Astrocyte (in vitro differentiated cells and primary cell): ENCODE measurements at regions not wholly inside any gene's neighbourhood (a gene's known extent, or its start where the extent isn't known, plus 50 kb on each side); places are given as distances from the start of the nearest gene placed in this dataset.

Experiments used
- DNase-seq: peaks from one replicate; pipeline ENCODE4 v3.0.0-alpha.2; 2010; ENCODE audit warnings: low read depth
- FAIRE-seq: peaks from 2 replicates; lab custom pipeline; 2011; peaks lifted over from hg19 to GRCh38; lab: Jason Lieb, UNC
- H2AFZ ChIP-seq: 2 replicates; pipeline ENCODE4 v1.6.0; 2012; ENCODE audit warnings: low read depth, low read length, inconsistent platforms
- H3K27ac ChIP-seq: 2 replicates; pipeline ENCODE4 v1.5.1; 2011; ENCODE audit warnings: low read depth, low read length, inconsistent platforms
- H3K27me3 ChIP-seq: 2 replicates; pipeline ENCODE4 v1.6.0; 2011; ENCODE audit warnings: low read length, inconsistent platforms; ENCODE audit not compliant: insufficient read depth
- H3K36me3 ChIP-seq: 2 replicates; pipeline ENCODE4 v1.5.1; 2011; ENCODE audit warnings: low read length, inconsistent platforms; ENCODE audit not compliant: insufficient read depth
- H3K4me1 ChIP-seq: 2 replicates; pipeline ENCODE4 v1.5.1; 2011; ENCODE audit warnings: low read length, inconsistent platforms; ENCODE audit not compliant: insufficient read depth
- H3K4me2 ChIP-seq: 2 replicates; pipeline ENCODE4 v1.6.0; 2012; ENCODE audit warnings: low read length, inconsistent platforms
- H3K4me3 ChIP-seq: 2 replicates; pipeline ENCODE4 v1.5.1; 2011; ENCODE audit warnings: low read depth, mild to moderate bottlenecking, low read length, inconsistent platforms; ENCODE audit not compliant: insufficient read depth
- H3K79me2 ChIP-seq: 2 replicates; pipeline ENCODE4 v1.6.0; 2012; ENCODE audit warnings: mild to moderate bottlenecking, low read length, inconsistent platforms; ENCODE audit not compliant: insufficient read depth
- H3K9ac ChIP-seq: 2 replicates; pipeline ENCODE4 v1.6.0; 2012; ENCODE audit warnings: mild to moderate bottlenecking, low read length, inconsistent platforms
- H3K9me3 ChIP-seq: 2 replicates; pipeline ENCODE4 v1.5.1; 2012; ENCODE audit warnings: low read depth, mild to moderate bottlenecking, low read length, inconsistent platforms; ENCODE audit not compliant: insufficient read depth
- H4K20me1 ChIP-seq: 2 replicates; pipeline ENCODE4 v1.6.0; 2012; ENCODE audit warnings: low read length, inconsistent platforms; ENCODE audit not compliant: insufficient read depth
- H3K27ac Mint-ChIP-seq: one replicate; pipeline ENCODE4 v1.8.0; 2021; ENCODE audit warnings: mild to moderate bottlenecking, mixed read lengths; ENCODE audit not compliant: unreplicated experiment
- H3K27me3 Mint-ChIP-seq: one replicate; pipeline ENCODE4 v1.8.0; 2021; ENCODE audit warnings: low read depth, mixed read lengths; ENCODE audit not compliant: unreplicated experiment
- H3K36me3 Mint-ChIP-seq: one replicate; pipeline ENCODE4 v1.8.0; 2021; ENCODE audit warnings: low read depth, mixed read lengths; ENCODE audit not compliant: unreplicated experiment
- H3K4me1 Mint-ChIP-seq: one replicate; pipeline ENCODE4 v1.8.0; 2021; ENCODE audit warnings: low read depth, mixed read lengths; ENCODE audit not compliant: unreplicated experiment
- H3K4me3 Mint-ChIP-seq: one replicate; pipeline ENCODE4 v1.8.0; 2021; ENCODE audit warnings: mild to moderate bottlenecking, moderate library complexity, mixed read lengths; ENCODE audit not compliant: unreplicated experiment
- H3K9me3 Mint-ChIP-seq: one replicate; pipeline ENCODE4 v1.8.0; 2021; ENCODE audit warnings: mild to moderate bottlenecking, mixed read lengths; ENCODE audit not compliant: unreplicated experiment
- EZH2 ChIP-seq: IDR thresholded peaks from 2 replicates; pipeline ENCODE4 v1.6.1; 2012; ENCODE audit warnings: mild to moderate bottlenecking, low read length, inconsistent platforms; ENCODE audit not compliant: insufficient read depth
- TF ChIP-seq, protein P1 (sequence below): IDR thresholded peaks from 2 replicates; pipeline ENCODE4 v1.5.1; 2011; ENCODE audit warnings: low read depth, mild to moderate bottlenecking, inconsistent platforms, low read length, moderate library complexity; ENCODE audit not compliant: insufficient read depth

DNA sequence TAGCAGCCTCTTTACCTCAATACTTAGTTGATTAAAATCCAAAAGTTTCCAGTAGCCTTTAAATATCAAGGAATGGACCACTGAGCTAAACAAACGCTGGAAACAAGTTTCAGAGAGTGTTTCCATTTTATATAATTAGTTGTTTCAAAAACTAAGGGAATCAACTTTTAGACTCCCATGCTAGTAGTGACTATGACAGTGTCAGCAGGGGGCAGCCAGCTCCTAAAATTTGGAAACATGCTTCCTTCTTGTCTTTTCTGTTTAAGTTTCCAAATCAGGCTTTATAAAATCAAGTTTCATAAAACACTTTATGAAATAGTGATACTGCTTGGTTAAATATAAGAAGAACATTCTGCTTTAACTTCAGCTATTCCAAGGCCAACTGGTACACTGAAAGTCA, 138.2 kb upstream of the TMEM229A start:
- Histone ChIP-seq H3K27ac (no peak overlapping the region), H3K9ac (no peak overlapping the region), H3K27me3 (no peaks in the 10 kb centered on the region), H2AFZ (no peak overlapping the region), H3K9me3 (no peaks in the 10 kb centered on the region), H3K36me3 (no peaks in the 10 kb centered on the region), H3K4me1 (no peaks in the 10 kb centered on the region), H3K4me3 (no peak overlapping the region), H4K20me1 (no peaks in the 10 kb centered on the region), H3K79me2 (no peaks in the 10 kb centered on the region), H3K4me2 (no peak overlapping the region)
- DNase-seq (no peak), FAIRE-seq (no peak)
- no peak overlapping the region for H3K4me3 Mint-ChIP-seq
- no peaks in the 10 kb centered on the region for H3K4me1 Mint-ChIP-seq
- no peak for TF ChIP-seq EZH2
- TF ChIP-seq, protein P1, sequence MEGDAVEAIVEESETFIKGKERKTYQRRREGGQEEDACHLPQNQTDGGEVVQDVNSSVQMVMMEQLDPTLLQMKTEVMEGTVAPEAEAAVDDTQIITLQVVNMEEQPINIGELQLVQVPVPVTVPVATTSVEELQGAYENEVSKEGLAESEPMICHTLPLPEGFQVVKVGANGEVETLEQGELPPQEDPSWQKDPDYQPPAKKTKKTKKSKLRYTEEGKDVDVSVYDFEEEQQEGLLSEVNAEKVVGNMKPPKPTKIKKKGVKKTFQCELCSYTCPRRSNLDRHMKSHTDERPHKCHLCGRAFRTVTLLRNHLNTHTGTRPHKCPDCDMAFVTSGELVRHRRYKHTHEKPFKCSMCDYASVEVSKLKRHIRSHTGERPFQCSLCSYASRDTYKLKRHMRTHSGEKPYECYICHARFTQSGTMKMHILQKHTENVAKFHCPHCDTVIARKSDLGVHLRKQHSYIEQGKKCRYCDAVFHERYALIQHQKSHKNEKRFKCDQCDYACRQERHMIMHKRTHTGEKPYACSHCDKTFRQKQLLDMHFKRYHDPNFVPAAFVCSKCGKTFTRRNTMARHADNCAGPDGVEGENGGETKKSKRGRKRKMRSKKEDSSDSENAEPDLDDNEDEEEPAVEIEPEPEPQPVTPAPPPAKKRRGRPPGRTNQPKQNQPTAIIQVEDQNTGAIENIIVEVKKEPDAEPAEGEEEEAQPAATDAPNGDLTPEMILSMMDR: no peak
- no peaks in the 10 kb centered on the region for H3K36me3 Mint-ChIP-seq
- no peak overlapping the region for H3K27ac Mint-ChIP-seq
- H3K27me3 Mint-ChIP-seq: no peaks in the 10 kb centered on the region
- H3K9me3 Mint-ChIP-seq: no peaks in the 10 kb centered on the region

DNA sequence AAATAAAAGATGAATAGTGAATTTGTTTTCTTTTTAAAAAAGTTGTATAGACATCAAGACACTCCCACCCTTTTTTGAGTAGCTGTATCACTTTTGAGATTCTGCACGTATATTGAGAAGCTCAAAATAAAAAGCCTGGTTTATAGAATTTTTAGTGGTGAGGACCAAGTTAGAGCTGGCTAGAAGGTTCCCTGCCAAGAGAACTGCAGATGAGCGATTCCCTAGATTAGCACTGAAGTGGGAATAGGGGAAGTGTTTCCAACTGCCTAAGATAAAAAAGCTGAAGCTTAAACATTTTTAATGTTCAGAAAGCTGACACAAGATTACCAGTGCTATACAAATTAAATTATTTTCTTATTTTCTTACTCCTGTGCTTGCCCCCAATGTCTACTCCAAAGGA, 135.7 kb upstream of the TMEM229A start:
- H3K4me1 Mint-ChIP-seq: peaks cover 7% of the 10 kb centered on the region
- no peak overlapping the region for H3K27ac ChIP-seq
- H3K79me2 ChIP-seq: no peaks in the 10 kb centered on the region
- no peak for TF ChIP-seq EZH2
- TF ChIP-seq, protein P1: no peak
- H4K20me1 ChIP-seq: no peaks in the 10 kb centered on the region
- no peak overlapping the region for H3K4me3 ChIP-seq
- H3K9me3 ChIP-seq: no peaks in the 10 kb centered on the region
- no peaks in the 10 kb centered on the region for H3K36me3 ChIP-seq
- no peak for FAIRE-seq
- no peaks in the 10 kb centered on the region for H3K27me3 Mint-ChIP-seq
- no peaks in the 10 kb centered on the region for H3K27me3 ChIP-seq
- no peak overlapping the region for H3K4me2 ChIP-seq
- no peaks in the 10 kb centered on the region for H3K9me3 Mint-ChIP-seq
- no peak overlapping the region for H3K4me3 Mint-ChIP-seq
- no peak overlapping the region for H3K9ac ChIP-seq
- no peak overlapping the region for H2AFZ ChIP-seq
- no peaks in the 10 kb centered on the region for H3K36me3 Mint-ChIP-seq
- H3K4me1 ChIP-seq: no peaks in the 10 kb centered on the region
- DNase-seq: no peak
- H3K27ac Mint-ChIP-seq: no peak overlapping the region

GRCh38 chr7:124162667-124163066, 129.8 kb upstream of the TMEM229A start:
- Histone ChIP-seq H3K27ac (no peak overlapping the region), H3K36me3 (no peaks in the 10 kb centered on the region), H3K4me2 (no peak overlapping the region), H3K9me3 (no peaks in the 10 kb centered on the region), H3K4me1 (no peaks in the 10 kb centered on the region), H4K20me1 (no peaks in the 10 kb centered on the region), H3K27me3 (no peaks in the 10 kb centered on the region), H3K79me2 (no peaks in the 10 kb centered on the region), H3K9ac (no peak overlapping the region), H3K4me3 (no peak overlapping the region), H2AFZ (no peak overlapping the region)
- Mint-ChIP-seq H3K27ac (no peak overlapping the region), H3K4me3 (no peak overlapping the region), H3K4me1 (peaks cover 8% of the 10 kb centered on the region), H3K36me3 (no peaks in the 10 kb centered on the region), H3K27me3 (no peaks in the 10 kb centered on the region), H3K9me3 (no peaks in the 10 kb centered on the region)
- DNase-seq: peak; percentile 4
- TF ChIP-seq EZH2: no peak
- TF ChIP-seq, protein P1: no peak
- FAIRE-seq: no peak
